ENCODE measurements at regions not wholly inside any gene's neighbourhood (a gene's known extent, or its start where the extent isn't known, plus 50 kb on each side); places are given as distances from the start of the nearest gene placed in this dataset.

GRCh38 chr2:65922030-65922429 lies 489.6 kb upstream of the SPRED2 start:
- dilution Hi-C loops (cut with HindIII; ENCODE audit: low sequenced_read_pairs, unreplicated experiment), result no loop called here
- POLR2A ChIA-PET (ENCODE audit: unreplicated experiment), result no interaction called here
- H4K91ac ChIP-seq (ENCODE audit: insufficient read depth, low read depth, low read length), result no peak overlapping the region

More at GRCh38 chr2:65922030-65922429, 489.6 kb upstream of the SPRED2 start:
- H2AK5ac ChIP-seq (ENCODE audit: low read depth, low read length), result no peak overlapping the region
- H3K14ac ChIP-seq (replicated peaks; ENCODE audit: low read depth, low read length), result no peak overlapping the region
- H3K56ac ChIP-seq (ENCODE audit: extremely low read depth, insufficient read depth, low read length), result no peak overlapping the region
- H3K27ac ChIP-seq (ENCODE audit: insufficient read depth, low read length), result no peak overlapping the region
- no peak overlapping the region for H4K5ac ChIP-seq (ENCODE audit: low read depth, low read length)
- H2AFZ ChIP-seq (replicated peaks; ENCODE audit: low read length, poor library complexity), result no peak overlapping the region
- H3K4me2 ChIP-seq (ENCODE audit: low read depth, low read length), result no peak overlapping the region
- peaks cover 2% of the 10 kb centered on the region; the same call in 1 of the 2 replicates for H3K27me3 ChIP-seq (ENCODE audit: control insufficient read depth, insufficient read depth, low read length)
- no peak overlapping the region for H2BK120ac ChIP-seq (ENCODE audit: low read depth, low read length)
- no peak overlapping the region for H2BK15ac ChIP-seq (ENCODE audit: low read depth, low read length)
- no peak overlapping the region for H2BK5ac ChIP-seq (ENCODE audit: low read depth, low read length, poor library complexity, severe bottlenecking)
- no peaks in the 10 kb centered on the region for H3K9me3 ChIP-seq (ENCODE audit: control insufficient read depth, insufficient read depth, low read length)
- no peaks in the 10 kb centered on the region for H3K4me1 ChIP-seq (ENCODE audit: control insufficient read depth, insufficient read depth, low read length)
- H3K23ac ChIP-seq (ENCODE audit: low read depth, low read length), result no peak overlapping the region
- H4K8ac ChIP-seq (ENCODE audit: low read depth in 2 of 2, low read length in 2 of 2), result no peak overlapping the region
- H3K4ac ChIP-seq (ENCODE audit: low read depth, low read length), result no peak overlapping the region
- WGBS, 2 experiments (ENCODE audit: extremely low coverage in 2 of 2, insufficient read length in 1 of 2), result no CpG with 5 or more reads among the region's 4 CpGs
- no peaks in the 10 kb centered on the region for H3K79me1 ChIP-seq (ENCODE audit: low read depth in 1 of 2, low read length in 2 of 2)
- H3K18ac ChIP-seq (ENCODE audit: low read depth, low read length), result no peak overlapping the region
- no peaks in the 10 kb centered on the region for H3K36me3 ChIP-seq (ENCODE audit: control insufficient read depth, insufficient read depth, low read length)
- intact Hi-C loops (cut with micrococcal nuclease), result no loop called here
- DNase-seq, result no peak
- no peak for TF ChIP-seq CTCF (conservative IDR thresholded peaks at IDR 0.05; ENCODE audit: low read depth, low read length)
- TF ChIP-seq RCOR1 (IDR thresholded peaks at IDR 0.05; ENCODE audit: insufficient replicate concordance, low read length), result no peak
- no peak for TF ChIP-seq MXI1 (IDR thresholded peaks at IDR 0.05; ENCODE audit: borderline replicate concordance, low read depth, low read length)
- TF ChIP-seq MAZ (IDR thresholded peaks at IDR 0.05; ENCODE audit: borderline replicate concordance, low read depth, low read length), result no peak
- no peak for TF ChIP-seq NFE2L2 (IDR thresholded peaks at IDR 0.05; ENCODE audit: low read depth, low read length)
- TF ChIP-seq CHD1 (IDR thresholded peaks at IDR 0.05; ENCODE audit: low read depth, low read length), result no peak
- TF ChIP-seq FOS (IDR thresholded peaks at IDR 0.05; ENCODE audit: low read depth, low read length), result no peak
- no peak for TF ChIP-seq BHLHE40 (IDR thresholded peaks at IDR 0.05; ENCODE audit: low read depth, low read length)
- TF ChIP-seq RFX5 (IDR thresholded peaks at IDR 0.05; ENCODE audit: low read depth, low read length), result no peak
- TF ChIP-seq POLR2A (IDR thresholded peaks at IDR 0.05; ENCODE audit: low read depth, low read length), result no peak
- TF ChIP-seq CEBPB (IDR thresholded peaks at IDR 0.05; ENCODE audit: low read depth, low read length), result no peak
- no TSS peak for BruUV-seq (replicated peaks)
- H2AK9ac ChIP-seq (replicated peaks; ENCODE audit: low read depth, low read length, poor library complexity), result no peak overlapping the region
- no peak overlapping the region for H2BK20ac ChIP-seq (ENCODE audit: low read depth, low read length)
- ATAC-seq (ENCODE audit: low read depth), result no peak
- no peak overlapping the region for H3K9ac ChIP-seq (ENCODE audit: low read depth, low read length)
- CTCF ChIA-PET, result no interaction called here
- no peaks in the 10 kb centered on the region for H4K20me1 ChIP-seq (ENCODE audit: insufficient read depth, low read length)
- in situ Hi-C loops (cut with MboI; ENCODE audit: low sequenced_read_pairs), result no loop called here
- H3K9me1 ChIP-seq (ENCODE audit: insufficient read depth, low read length), result no peaks in the 10 kb centered on the region
- H3K4me3 ChIP-seq (ENCODE audit: insufficient read depth, low read depth, low read length), result no peak overlapping the region

Measured in IMR-90 (cell line).